ENCODE measurements at regions not wholly inside any gene's neighbourhood (a gene's known extent, or its start where the extent isn't known, plus 50 kb on each side); places are given as distances from the start of the nearest gene placed in this dataset.
"Not testable (repeated sequence)": the region's sequence is repeated elsewhere in the genome, so short reads cannot be mapped to it uniquely, and the experiment has no call there.

GRCh38 chrX:140337263-140337662 lies 167.6 kb downstream of the SOX3 start:
- no peak for DNase-seq

- DNase-seq: no peak
Measured at GRCh38 chrX:140318296-140318695, 186.6 kb downstream of the SOX3 start.

- DNase-seq: no peak
Measured at GRCh38 chrX:140317462-140317861, 187.4 kb downstream of the SOX3 start.

GRCh38 chrX:140298960-140299825 lies 205.7 kb downstream of the SOX3 start:
- no peak for DNase-seq

- no peak for DNase-seq
Measured at GRCh38 chrX:140297273-140297672, 207.6 kb downstream of the SOX3 start.

- no peak for DNase-seq
Measured at GRCh38 chrX:140292961-140293360, 211.9 kb downstream of the SOX3 start.

GRCh38 chrX:140292188-140292587 lies 212.7 kb downstream of the SOX3 start:
- no peak for DNase-seq

- no peak for DNase-seq
Measured at GRCh38 chrX:140274811-140275525, 229.9 kb downstream of the SOX3 start.

- no peak for DNase-seq
Measured at GRCh38 chrX:140273921-140274320, 230.9 kb downstream of the SOX3 start.

- DNase-seq: no peak
Measured at GRCh38 chrX:140250391-140250790, 254.5 kb downstream of the SOX3 start.

- no peak for DNase-seq
Measured at GRCh38 chrX:140249088-140249487, 255.8 kb downstream of the SOX3 start.

- no peak for DNase-seq
Measured at GRCh38 chrX:140229191-140229590, 263.9 kb upstream of the CXorf66 start.

GRCh38 chrX:140226037-140226436 lies 260.7 kb upstream of the CXorf66 start:
- not testable (repeated sequence) for DNase-seq

- DNase-seq: not testable (repeated sequence)
Measured at GRCh38 chrX:140215894-140216293, 250.6 kb upstream of the CXorf66 start.

GRCh38 chrX:140214518-140214917 lies 249.2 kb upstream of the CXorf66 start:
- not testable (repeated sequence) for DNase-seq

GRCh38 chrX:140206657-140207056 lies 241.3 kb upstream of the CXorf66 start:
- DNase-seq: no peak

- no peak for DNase-seq
Measured at GRCh38 chrX:140190441-140191108, 225.3 kb upstream of the CXorf66 start.

GRCh38 chrX:140180585-140180984 lies 215.3 kb upstream of the CXorf66 start:
- DNase-seq: no peak

- no peak for DNase-seq
Measured at GRCh38 chrX:140177821-140178220, 212.5 kb upstream of the CXorf66 start.

GRCh38 chrX:140172401-140172800 lies 207.1 kb upstream of the CXorf66 start:
- no peak for DNase-seq

- DNase-seq: no peak
Measured at GRCh38 chrX:140167551-140167950, 202.2 kb upstream of the CXorf66 start.

- DNase-seq: no peak
Measured at GRCh38 chrX:140165849-140166248, 200.5 kb upstream of the CXorf66 start.

- DNase-seq: no peak
Measured at GRCh38 chrX:140164391-140164790, 199.1 kb upstream of the CXorf66 start.

Data from occipital lobe (tissue), 1 donor.